ENCODE measurements at regions not wholly inside any gene's neighbourhood (a gene's known extent, or its start where the extent isn't known, plus 50 kb on each side); places are given as distances from the start of the nearest gene placed in this dataset.

- DNase-seq, result no peak
Observed at GRCh38 chr6:120924214-120924613, 410.1 kb downstream of the TBC1D32 start.

- DNase-seq, result no peak
Observed at GRCh38 chr6:120918137-120918536, 416.1 kb downstream of the TBC1D32 start.

- no peak for DNase-seq
Observed at GRCh38 chr6:120916844-120917243, 417.4 kb downstream of the TBC1D32 start.

- DNase-seq, result no peak
Observed at GRCh38 chr6:120913486-120913885, 420.8 kb downstream of the TBC1D32 start.

- DNase-seq, result no peak
Observed at GRCh38 chr6:120908767-120909166, 425.5 kb downstream of the TBC1D32 start.

- DNase-seq, result no peak
Observed at GRCh38 chr6:120903836-120904235, 430.4 kb downstream of the TBC1D32 start.

- no peak for DNase-seq
Observed at GRCh38 chr6:120899932-120900331, 434.3 kb downstream of the TBC1D32 start.

GRCh38 chr6:120894077-120894476 is 440.2 kb downstream of the TBC1D32 start:
- DNase-seq, result no peak

- no peak for DNase-seq
Observed at GRCh38 chr6:120876931-120877330, 457.3 kb downstream of the TBC1D32 start.

- no peak for DNase-seq
Observed at GRCh38 chr6:120876424-120876823, 457.9 kb downstream of the TBC1D32 start.

- no peak for DNase-seq
Observed at GRCh38 chr6:120875900-120876299, 458.4 kb downstream of the TBC1D32 start.

GRCh38 chr6:120874422-120874821 is 459.9 kb downstream of the TBC1D32 start:
- no peak for DNase-seq

GRCh38 chr6:120873125-120873865 is 461.0 kb downstream of the TBC1D32 start:
- DNase-seq, result no peak

GRCh38 chr6:120872262-120872578 is 462.1 kb downstream of the TBC1D32 start:
- no peak for DNase-seq

GRCh38 chr6:120871416-120872261 is 462.6 kb downstream of the TBC1D32 start:
- DNase-seq, result no peak

- DNase-seq, result no peak
Observed at GRCh38 chr6:120869397-120869796, 464.9 kb downstream of the TBC1D32 start.

- DNase-seq, result no peak
Observed at GRCh38 chr6:120857422-120857821, 476.9 kb downstream of the TBC1D32 start.

- DNase-seq, result no peak
Observed at GRCh38 chr6:120854583-120854982, 479.7 kb downstream of the TBC1D32 start.

- DNase-seq, result no peak
Observed at GRCh38 chr6:120853489-120853888, 480.8 kb downstream of the TBC1D32 start.

- DNase-seq, result no peak
Observed at GRCh38 chr6:120852293-120852849, 481.9 kb downstream of the TBC1D32 start.

- DNase-seq, result no peak
Observed at GRCh38 chr6:120826253-120826652, 508.0 kb downstream of the TBC1D32 start.

- no peak for DNase-seq
Observed at GRCh38 chr6:120816794-120817193, 517.5 kb downstream of the TBC1D32 start.

GRCh38 chr6:120805276-120805675 is 529.0 kb downstream of the TBC1D32 start:
- DNase-seq, result no peak

- DNase-seq, result no peak
Observed at GRCh38 chr6:120804612-120805011, 529.7 kb downstream of the TBC1D32 start.

All from bone marrow (tissue), 2 donors.